Calu3 (cell line): ENCODE measurements at regions not wholly inside any gene's neighbourhood (a gene's known extent, or its start where the extent isn't known, plus 50 kb on each side); places are given as distances from the start of the nearest gene placed in this dataset.

Source experiments
- BruUV-seq: library from RNA; stranded (reverse); fragments of 400-500 nt; replicated peaks from 2 replicates; lab custom pipeline; 2021; lab: Mats Ljungman, UMichigan
- CTCF ChIA-PET: fragments of 300-600 bp; sonication (Branson Sonifier 250); formaldehyde crosslinking; loops from one replicate; lab custom pipeline; 2022; ENCODE audit warnings: antibody characterized with exemption; lab: Charles Lee
- DNase-seq: peaks from one replicate; pipeline ENCODE4 v3.0.0; 2022
- H3K27ac Mint-ChIP-seq: one replicate; pipeline ENCODE4 v1.8.0; 2022; ENCODE audit warnings: mixed read lengths; ENCODE audit not compliant: unreplicated experiment
- H3K27me3 Mint-ChIP-seq: one replicate; pipeline ENCODE4 v1.8.0; 2022; ENCODE audit warnings: mixed read lengths; ENCODE audit not compliant: unreplicated experiment
- H3K36me3 Mint-ChIP-seq: one replicate; pipeline ENCODE4 v1.8.0; 2022; ENCODE audit warnings: mild to moderate bottlenecking, moderate library complexity, mixed read lengths; ENCODE audit not compliant: insufficient read depth, unreplicated experiment
- H3K4me1 Mint-ChIP-seq: one replicate; pipeline ENCODE4 v1.8.0; 2022; ENCODE audit warnings: mild to moderate bottlenecking, low read depth, mixed read lengths; ENCODE audit not compliant: unreplicated experiment
- H3K4me3 Mint-ChIP-seq: one replicate; pipeline ENCODE4 v1.8.0; 2022; ENCODE audit warnings: mild to moderate bottlenecking, low read depth, moderate library complexity, mixed read lengths; ENCODE audit not compliant: unreplicated experiment
- H3K9me3 Mint-ChIP-seq: one replicate; pipeline ENCODE4 v1.8.0; 2022; ENCODE audit warnings: low read depth, mixed read lengths; ENCODE audit not compliant: unreplicated experiment
- intact Hi-C: fragments of 100-400 bp; cut with micrococcal nuclease; formaldehyde crosslinking; loops from one replicate; pipeline ENCODE4 v1.10.0; 2022; ENCODE audit not compliant: unreplicated experiment
- TF ChIP-seq, protein P1 (sequence below): fragments of 200-600 bp; IDR thresholded peaks from one replicate; pipeline ENCODE4 v1.8.0; 2022; ENCODE audit warnings: antibody characterized with exemption; ENCODE audit not compliant: unreplicated experiment

DNA sequence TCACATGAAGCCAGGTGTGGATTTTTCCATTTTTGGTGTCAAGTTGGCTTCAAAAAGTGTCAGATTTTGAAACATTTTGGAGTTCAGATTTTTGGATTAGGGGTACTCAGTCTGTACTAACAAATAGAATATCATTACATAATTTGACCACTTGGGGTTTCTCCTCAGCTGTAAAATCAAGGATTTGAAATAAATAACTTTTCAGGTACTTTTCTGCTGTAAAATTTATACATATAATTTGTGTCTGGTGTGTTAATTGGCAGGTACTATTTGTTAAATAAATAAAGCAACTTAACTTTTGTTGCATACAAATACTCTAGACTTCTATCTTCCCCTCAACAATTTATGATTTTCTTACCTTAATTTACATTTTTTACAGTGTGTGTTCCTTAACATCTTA is 234.1 kb upstream of the PRICKLE1 start:
- H3K4me3 Mint-ChIP-seq = no peak overlapping the region
- H3K9me3 Mint-ChIP-seq = no peaks in the 10 kb centered on the region
- no TSS peak for BruUV-seq
- CTCF ChIA-PET = no interaction called here
- intact Hi-C loops = no loop called here
- no peaks in the 10 kb centered on the region for H3K27me3 Mint-ChIP-seq
- H3K36me3 Mint-ChIP-seq = no peaks in the 10 kb centered on the region
- no peak for DNase-seq
- no peaks in the 10 kb centered on the region for H3K4me1 Mint-ChIP-seq
- no peak overlapping the region for H3K27ac Mint-ChIP-seq
- TF ChIP-seq, protein P1, sequence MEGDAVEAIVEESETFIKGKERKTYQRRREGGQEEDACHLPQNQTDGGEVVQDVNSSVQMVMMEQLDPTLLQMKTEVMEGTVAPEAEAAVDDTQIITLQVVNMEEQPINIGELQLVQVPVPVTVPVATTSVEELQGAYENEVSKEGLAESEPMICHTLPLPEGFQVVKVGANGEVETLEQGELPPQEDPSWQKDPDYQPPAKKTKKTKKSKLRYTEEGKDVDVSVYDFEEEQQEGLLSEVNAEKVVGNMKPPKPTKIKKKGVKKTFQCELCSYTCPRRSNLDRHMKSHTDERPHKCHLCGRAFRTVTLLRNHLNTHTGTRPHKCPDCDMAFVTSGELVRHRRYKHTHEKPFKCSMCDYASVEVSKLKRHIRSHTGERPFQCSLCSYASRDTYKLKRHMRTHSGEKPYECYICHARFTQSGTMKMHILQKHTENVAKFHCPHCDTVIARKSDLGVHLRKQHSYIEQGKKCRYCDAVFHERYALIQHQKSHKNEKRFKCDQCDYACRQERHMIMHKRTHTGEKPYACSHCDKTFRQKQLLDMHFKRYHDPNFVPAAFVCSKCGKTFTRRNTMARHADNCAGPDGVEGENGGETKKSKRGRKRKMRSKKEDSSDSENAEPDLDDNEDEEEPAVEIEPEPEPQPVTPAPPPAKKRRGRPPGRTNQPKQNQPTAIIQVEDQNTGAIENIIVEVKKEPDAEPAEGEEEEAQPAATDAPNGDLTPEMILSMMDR = no peak

DNA sequence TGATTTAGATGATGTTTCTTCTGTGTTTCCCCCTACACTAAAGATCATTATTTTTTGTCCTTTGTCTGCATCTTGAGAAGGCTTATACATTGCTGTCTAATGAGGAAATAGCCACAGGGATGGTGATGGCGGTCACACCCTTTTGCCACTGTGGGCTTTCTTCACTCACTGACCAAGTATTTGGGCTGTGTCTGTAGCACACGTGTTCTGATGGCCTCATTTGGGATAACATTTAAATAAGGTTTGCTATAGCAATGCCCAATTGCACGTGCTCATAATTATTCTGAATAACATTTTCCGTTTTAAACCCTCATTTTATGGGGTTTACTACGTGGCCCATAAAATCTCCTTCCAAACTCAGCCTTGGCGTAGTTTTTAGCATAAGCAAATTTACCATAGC is 230.3 kb upstream of the PRICKLE1 start:
- CTCF ChIA-PET = no interaction called here
- H3K4me1 Mint-ChIP-seq = no peaks in the 10 kb centered on the region
- H3K27ac Mint-ChIP-seq = no peak overlapping the region
- BruUV-seq = no TSS peak
- intact Hi-C loops = no loop called here
- H3K36me3 Mint-ChIP-seq = no peaks in the 10 kb centered on the region
- no peak for DNase-seq
- no peaks in the 10 kb centered on the region for H3K27me3 Mint-ChIP-seq
- H3K9me3 Mint-ChIP-seq = no peaks in the 10 kb centered on the region
- no peak overlapping the region for H3K4me3 Mint-ChIP-seq
- TF ChIP-seq, protein P1 = no peak

DNA sequence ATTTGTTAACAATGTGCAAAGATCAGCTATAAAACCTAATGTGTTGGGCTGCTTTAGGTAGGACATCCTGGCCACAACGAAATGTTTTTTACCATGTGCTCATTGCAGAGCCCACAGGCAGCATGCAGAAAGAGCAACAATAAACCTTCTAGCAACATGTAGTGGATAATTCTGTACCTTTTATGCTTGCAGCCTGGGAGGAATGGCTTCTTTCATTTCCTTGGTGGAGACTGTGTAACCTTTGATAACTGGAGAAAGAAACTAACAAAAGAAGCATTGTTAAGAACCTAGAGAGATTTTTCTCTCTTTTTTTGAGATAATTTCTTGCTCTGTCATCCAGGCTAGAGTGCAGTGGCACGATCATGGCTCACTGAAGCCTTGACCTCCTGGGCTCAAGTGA is 225.5 kb upstream of the PRICKLE1 start:
- TF ChIP-seq, protein P1 = no peak
- Mint-ChIP-seq H3K4me3 (no peak overlapping the region), H3K36me3 (no peaks in the 10 kb centered on the region), H3K9me3 (no peaks in the 10 kb centered on the region), H3K27ac (no peak overlapping the region), H3K4me1 (no peaks in the 10 kb centered on the region), H3K27me3 (no peaks in the 10 kb centered on the region)
- intact Hi-C loops = no loop called here
- no peak for DNase-seq
- no TSS peak for BruUV-seq
- CTCF ChIA-PET = no interaction called here

DNA sequence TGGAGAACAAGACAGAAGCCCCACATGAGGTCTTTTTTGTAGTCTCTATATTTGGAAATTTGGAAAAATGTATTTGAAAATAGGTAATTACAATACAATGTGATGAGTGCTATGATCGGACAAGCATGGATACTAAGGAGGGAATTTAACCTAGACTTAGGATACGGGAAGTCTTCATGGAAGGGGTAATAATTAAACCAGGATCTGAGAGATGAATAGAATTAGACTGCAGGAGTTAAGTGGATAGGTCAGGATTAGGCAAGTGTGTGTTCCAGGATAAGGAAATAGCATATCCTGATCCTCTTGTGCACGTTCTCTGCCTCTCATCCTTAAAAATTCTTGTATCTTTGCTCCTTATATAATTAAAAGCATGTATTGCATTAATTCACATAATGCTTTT is 223.3 kb upstream of the PRICKLE1 start:
- intact Hi-C loops = no loop called here
- Mint-ChIP-seq H3K36me3 (no peaks in the 10 kb centered on the region), H3K27me3 (no peaks in the 10 kb centered on the region)

More for the DNA sequence above, 223.3 kb upstream of the PRICKLE1 start:
- CTCF ChIA-PET = no interaction called here
- DNase-seq = no peak
- no TSS peak for BruUV-seq
- Mint-ChIP-seq H3K4me1 (no peaks in the 10 kb centered on the region), H3K9me3 (no peaks in the 10 kb centered on the region), H3K27ac (no peak overlapping the region), H3K4me3 (no peak overlapping the region)
- TF ChIP-seq, protein P1 = no peak
